K562 (cell line): ENCODE measurements at regions not wholly inside any gene's neighbourhood (a gene's known extent, or its start where the extent isn't known, plus 50 kb on each side); places are given as distances from the start of the nearest gene placed in this dataset.

ENCODE experiments used
- KDM5B ChIP-seq: fragments of 200-600 bp; sonication (generic); IDR thresholded peaks from 2 replicates; pipeline ENCODE4 v1.6.1; 2012; ENCODE audit warnings: low read depth, mild to moderate bottlenecking, moderate library complexity, low read length, control low read depth, inconsistent platforms; ENCODE audit not compliant: insufficient replicate concordance
- MIER1 ChIP-seq: fragments of 450-650 bp; IDR thresholded peaks from 2 replicates; pipeline ENCODE4 v1.6.1; 2016; ENCODE audit warnings: antibody characterized with exemption, mild to moderate bottlenecking, low read depth
- NELFE ChIP-seq: IDR thresholded peaks from 2 replicates; pipeline ENCODE4 v1.6.1; 2011; ENCODE audit warnings: mild to moderate bottlenecking; ENCODE audit not compliant: insufficient read depth, insufficient read length
- NR2C1 ChIP-seq, 2 experiments: fragments of 450-650 bp; IDR thresholded peaks; 2 replicates each; pipeline ENCODE4 v1.6.1; 2017; ENCODE audit warnings: mild to moderate bottlenecking in 2 of 2, antibody characterized with exemption in 1 of 2, inconsistent platforms in 1 of 2, missing compliant biosample characterization in 1 of 2, missing genetic modification characterization in 1 of 2
- ZNF766 ChIP-seq: fragments of 200-800 bp; sonication (Bioruptor generic); conservative IDR thresholded peaks from 2 replicates; pipeline ENCODE4 v1.6.1; 2016; ENCODE audit warnings: missing genetic modification characterization, missing compliant biosample characterization
- TF ChIP-seq, protein P1 (sequence below): sonication (generic); formaldehyde crosslinking; IDR thresholded peaks from 2 replicates; pipeline ENCODE4 v1.8.0; 2023; ENCODE audit warnings: missing genetic modification reagents, mild to moderate bottlenecking, borderline replicate concordance
- TF ChIP-seq, protein P2 (sequence below): fragments of 450-650 bp; IDR thresholded peaks from 2 replicates; pipeline ENCODE4 v1.6.1; 2016; ENCODE audit warnings: low read depth
- TF ChIP-seq, protein P3 (sequence below): IDR thresholded peaks from 2 replicates; pipeline ENCODE4 v1.6.1; 2012; ENCODE audit warnings: low read depth, low read length, improper control_type of control experiment, borderline replicate concordance

DNA sequence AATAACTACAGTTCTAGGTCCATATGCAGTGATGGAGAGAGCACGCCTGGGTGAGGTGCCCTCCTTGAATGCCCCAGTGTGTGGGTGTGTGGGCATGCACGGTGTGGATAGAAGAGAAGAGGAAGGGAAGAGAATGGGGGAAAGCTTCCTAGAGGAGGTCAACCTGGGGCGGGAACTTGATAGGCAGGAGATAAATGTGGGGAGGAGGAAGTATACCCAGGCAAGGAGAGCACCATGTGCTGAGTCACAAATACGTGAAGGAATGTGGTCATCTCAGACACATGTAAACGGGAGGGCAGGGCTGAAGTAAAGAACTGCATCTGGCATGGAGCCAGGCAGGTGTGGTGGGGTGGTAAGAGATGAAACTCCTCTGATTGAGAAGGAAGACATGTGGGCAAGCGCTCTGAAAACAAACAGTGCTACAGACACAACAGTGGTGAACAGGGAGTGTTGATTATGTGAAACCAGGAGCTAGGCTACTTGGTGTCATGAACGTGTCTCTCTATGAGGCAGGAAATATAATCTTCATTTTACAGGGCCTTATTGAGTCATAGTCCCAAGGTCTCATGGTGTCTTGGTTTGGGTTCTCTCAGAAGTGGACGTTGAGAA lies 61.5 kb upstream of the EED start (continued):
- TF ChIP-seq, protein P1, sequence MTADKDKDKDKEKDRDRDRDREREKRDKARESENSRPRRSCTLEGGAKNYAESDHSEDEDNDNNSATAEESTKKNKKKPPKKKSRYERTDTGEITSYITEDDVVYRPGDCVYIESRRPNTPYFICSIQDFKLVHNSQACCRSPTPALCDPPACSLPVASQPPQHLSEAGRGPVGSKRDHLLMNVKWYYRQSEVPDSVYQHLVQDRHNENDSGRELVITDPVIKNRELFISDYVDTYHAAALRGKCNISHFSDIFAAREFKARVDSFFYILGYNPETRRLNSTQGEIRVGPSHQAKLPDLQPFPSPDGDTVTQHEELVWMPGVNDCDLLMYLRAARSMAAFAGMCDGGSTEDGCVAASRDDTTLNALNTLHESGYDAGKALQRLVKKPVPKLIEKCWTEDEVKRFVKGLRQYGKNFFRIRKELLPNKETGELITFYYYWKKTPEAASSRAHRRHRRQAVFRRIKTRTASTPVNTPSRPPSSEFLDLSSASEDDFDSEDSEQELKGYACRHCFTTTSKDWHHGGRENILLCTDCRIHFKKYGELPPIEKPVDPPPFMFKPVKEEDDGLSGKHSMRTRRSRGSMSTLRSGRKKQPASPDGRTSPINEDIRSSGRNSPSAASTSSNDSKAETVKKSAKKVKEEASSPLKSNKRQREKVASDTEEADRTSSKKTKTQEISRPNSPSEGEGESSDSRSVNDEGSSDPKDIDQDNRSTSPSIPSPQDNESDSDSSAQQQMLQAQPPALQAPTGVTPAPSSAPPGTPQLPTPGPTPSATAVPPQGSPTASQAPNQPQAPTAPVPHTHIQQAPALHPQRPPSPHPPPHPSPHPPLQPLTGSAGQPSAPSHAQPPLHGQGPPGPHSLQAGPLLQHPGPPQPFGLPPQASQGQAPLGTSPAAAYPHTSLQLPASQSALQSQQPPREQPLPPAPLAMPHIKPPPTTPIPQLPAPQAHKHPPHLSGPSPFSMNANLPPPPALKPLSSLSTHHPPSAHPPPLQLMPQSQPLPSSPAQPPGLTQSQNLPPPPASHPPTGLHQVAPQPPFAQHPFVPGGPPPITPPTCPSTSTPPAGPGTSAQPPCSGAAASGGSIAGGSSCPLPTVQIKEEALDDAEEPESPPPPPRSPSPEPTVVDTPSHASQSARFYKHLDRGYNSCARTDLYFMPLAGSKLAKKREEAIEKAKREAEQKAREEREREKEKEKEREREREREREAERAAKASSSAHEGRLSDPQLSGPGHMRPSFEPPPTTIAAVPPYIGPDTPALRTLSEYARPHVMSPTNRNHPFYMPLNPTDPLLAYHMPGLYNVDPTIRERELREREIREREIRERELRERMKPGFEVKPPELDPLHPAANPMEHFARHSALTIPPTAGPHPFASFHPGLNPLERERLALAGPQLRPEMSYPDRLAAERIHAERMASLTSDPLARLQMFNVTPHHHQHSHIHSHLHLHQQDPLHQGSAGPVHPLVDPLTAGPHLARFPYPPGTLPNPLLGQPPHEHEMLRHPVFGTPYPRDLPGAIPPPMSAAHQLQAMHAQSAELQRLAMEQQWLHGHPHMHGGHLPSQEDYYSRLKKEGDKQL, result no peak
- TF ChIP-seq, protein P2, sequence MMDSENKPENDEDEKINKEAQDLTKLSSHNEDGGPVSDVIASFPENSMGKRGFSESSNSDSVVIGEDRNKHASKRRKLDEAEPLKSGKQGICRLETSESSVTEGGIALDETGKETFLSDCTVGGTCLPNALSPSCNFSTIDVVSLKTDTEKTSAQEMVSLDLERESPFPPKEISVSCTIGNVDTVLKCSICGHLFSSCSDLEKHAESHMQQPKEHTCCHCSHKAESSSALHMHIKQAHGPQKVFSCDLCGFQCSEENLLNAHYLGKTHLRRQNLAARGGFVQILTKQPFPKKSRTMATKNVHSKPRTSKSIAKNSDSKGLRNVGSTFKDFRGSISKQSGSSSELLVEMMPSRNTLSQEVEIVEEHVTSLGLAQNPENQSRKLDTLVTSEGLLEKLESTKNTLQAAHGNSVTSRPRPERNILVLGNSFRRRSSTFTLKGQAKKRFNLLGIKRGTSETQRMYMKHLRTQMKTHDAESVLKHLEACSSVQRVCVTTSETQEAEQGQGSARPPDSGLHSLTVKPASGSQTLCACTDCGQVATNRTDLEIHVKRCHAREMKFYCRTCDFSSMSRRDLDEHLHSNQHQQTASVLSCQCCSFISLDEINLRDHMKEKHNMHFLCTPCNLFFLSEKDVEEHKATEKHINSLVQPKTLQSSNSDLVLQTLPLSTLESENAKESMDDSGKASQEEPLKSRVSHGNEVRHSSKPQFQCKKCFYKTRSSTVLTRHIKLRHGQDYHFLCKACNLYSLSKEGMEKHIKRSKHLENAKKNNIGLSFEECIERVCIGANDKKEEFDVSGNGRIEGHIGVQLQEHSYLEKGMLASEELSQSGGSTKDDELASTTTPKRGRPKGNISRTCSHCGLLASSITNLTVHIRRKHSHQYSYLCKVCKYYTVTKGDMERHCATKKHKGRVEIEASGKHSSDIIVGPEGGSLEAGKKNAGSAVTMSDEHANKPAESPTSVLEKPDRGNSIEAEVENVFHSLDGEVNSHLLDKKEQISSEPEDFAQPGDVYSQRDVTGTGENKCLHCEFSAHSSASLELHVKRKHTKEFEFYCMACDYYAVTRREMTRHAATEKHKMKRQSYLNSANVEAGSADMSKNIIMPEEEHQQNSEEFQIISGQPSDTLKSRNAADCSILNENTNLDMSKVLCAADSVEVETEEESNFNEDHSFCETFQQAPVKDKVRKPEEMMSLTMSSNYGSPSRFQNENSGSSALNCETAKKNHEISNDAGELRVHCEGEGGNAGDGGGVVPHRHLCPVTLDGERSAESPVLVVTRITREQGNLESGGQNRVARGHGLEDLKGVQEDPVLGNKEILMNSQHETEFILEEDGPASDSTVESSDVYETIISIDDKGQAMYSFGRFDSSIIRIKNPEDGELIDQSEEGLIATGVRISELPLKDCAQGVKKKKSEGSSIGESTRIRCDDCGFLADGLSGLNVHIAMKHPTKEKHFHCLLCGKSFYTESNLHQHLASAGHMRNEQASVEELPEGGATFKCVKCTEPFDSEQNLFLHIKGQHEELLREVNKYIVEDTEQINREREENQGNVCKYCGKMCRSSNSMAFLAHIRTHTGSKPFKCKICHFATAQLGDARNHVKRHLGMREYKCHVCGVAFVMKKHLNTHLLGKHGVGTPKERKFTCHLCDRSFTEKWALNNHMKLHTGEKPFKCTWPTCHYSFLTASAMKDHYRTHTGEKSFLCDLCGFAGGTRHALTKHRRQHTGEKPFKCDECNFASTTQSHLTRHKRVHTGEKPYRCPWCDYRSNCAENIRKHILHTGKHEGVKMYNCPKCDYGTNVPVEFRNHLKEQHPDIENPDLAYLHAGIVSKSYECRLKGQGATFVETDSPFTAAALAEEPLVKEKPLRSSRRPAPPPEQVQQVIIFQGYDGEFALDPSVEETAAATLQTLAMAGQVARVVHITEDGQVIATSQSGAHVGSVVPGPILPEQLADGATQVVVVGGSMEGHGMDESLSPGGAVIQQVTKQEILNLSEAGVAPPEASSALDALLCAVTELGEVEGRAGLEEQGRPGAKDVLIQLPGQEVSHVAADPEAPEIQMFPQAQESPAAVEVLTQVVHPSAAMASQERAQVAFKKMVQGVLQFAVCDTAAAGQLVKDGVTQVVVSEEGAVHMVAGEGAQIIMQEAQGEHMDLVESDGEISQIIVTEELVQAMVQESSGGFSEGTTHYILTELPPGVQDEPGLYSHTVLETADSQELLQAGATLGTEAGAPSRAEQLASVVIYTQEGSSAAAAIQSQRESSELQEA, result no peak
- no peak for TF ChIP-seq ZNF766 (CRISPR knock-in tag)
- TF ChIP-seq NELFE, result no peak
- TF ChIP-seq, protein P3, sequence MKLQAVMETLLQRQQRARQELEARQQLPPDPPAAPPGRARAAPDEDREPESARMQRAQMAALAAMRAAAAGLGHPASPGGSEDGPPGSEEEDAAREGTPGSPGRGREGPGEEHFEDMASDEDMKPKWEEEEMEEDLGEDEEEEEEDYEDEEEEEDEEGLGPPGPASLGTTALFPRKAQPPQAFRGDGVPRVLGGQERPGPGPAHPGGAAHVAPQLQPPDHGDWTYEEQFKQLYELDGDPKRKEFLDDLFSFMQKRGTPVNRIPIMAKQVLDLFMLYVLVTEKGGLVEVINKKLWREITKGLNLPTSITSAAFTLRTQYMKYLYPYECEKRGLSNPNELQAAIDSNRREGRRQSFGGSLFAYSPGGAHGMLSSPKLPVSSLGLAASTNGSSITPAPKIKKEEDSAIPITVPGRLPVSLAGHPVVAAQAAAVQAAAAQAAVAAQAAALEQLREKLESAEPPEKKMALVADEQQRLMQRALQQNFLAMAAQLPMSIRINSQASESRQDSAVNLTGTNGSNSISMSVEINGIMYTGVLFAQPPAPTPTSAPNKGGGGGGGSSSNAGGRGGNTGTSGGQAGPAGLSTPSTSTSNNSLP, result peak; percentile 56; the same call in 1 of the 2 replicates
- no peak for TF ChIP-seq MIER1
- TF ChIP-seq KDM5B, result no peak
- peak; percentile 67; the same call in 1 of the 2 replicates for TF ChIP-seq NR2C1 (IDR thresholded peaks at IDR 0.05)
- TF ChIP-seq NR2C1 (tag; IDR thresholded peaks at IDR 0.05), result peak; percentile 65; the same call in 1 of the 2 replicates
